H9 (cell line): ENCODE measurements at regions not wholly inside any gene's neighbourhood (a gene's known extent, or its start where the extent isn't known, plus 50 kb on each side); places are given as distances from the start of the nearest gene placed in this dataset.

Experiments
- DNase-seq: peaks from one replicate; pipeline ENCODE4 v3.0.0-alpha.2; 2017
- H2AFZ ChIP-seq: one replicate; pipeline ENCODE4 v1.6.1; 2013; ENCODE audit warnings: mild to moderate bottlenecking, low read length, control low read depth, moderate library complexity
- H2AK5ac ChIP-seq: 2 replicates; pipeline ENCODE4 v1.6.1; 2013; ENCODE audit warnings: low read length, control low read depth, mixed read lengths; ENCODE audit not compliant: insufficient read length
- H2BK120ac ChIP-seq: one replicate; pipeline ENCODE4 v1.6.1; 2013; ENCODE audit warnings: low read depth, mild to moderate bottlenecking, low read length, control low read depth, inconsistent platforms; ENCODE audit not compliant: poor library complexity, severe bottlenecking
- H2BK12ac ChIP-seq: 2 replicates; pipeline ENCODE4 v1.6.1; 2013; ENCODE audit warnings: low read length, control low read depth, mixed read lengths, low read depth; ENCODE audit not compliant: insufficient read length
- H2BK15ac ChIP-seq: 2 replicates; pipeline ENCODE4 v1.6.1; 2013; ENCODE audit warnings: low read depth, low read length, control low read depth
- H2BK20ac ChIP-seq: one replicate; pipeline ENCODE4 v1.6.1; 2013; ENCODE audit warnings: low read depth, mild to moderate bottlenecking, low read length, control low read depth, inconsistent platforms; ENCODE audit not compliant: poor library complexity, severe bottlenecking
- H2BK5ac ChIP-seq: 2 replicates; pipeline ENCODE4 v1.6.1; 2013; ENCODE audit warnings: low read length, control low read depth, mixed read lengths; ENCODE audit not compliant: insufficient read length
- H3K14ac ChIP-seq: 2 replicates; pipeline ENCODE4 v1.6.1; 2013; ENCODE audit warnings: low read length, control low read depth; ENCODE audit not compliant: insufficient read depth
- H3K18ac ChIP-seq: 2 replicates; pipeline ENCODE4 v1.6.1; 2013; ENCODE audit warnings: low read depth, mild to moderate bottlenecking, mixed read lengths, low read length, control low read depth; ENCODE audit not compliant: insufficient read length
- H3K23ac ChIP-seq: 2 replicates; pipeline ENCODE4 v1.6.1; 2013; ENCODE audit warnings: low read length, control low read depth, mixed read lengths, low read depth; ENCODE audit not compliant: insufficient read length
- H3K23me2 ChIP-seq: 2 replicates; pipeline ENCODE4 v1.6.1; 2013; ENCODE audit warnings: low read depth, mild to moderate bottlenecking, mixed read lengths, low read length, control low read depth; ENCODE audit not compliant: insufficient read length, poor library complexity, severe bottlenecking
- H3K27ac ChIP-seq: 2 replicates; pipeline ENCODE4 v1.5.1; 2013; ENCODE audit warnings: low read length, control low read depth, mixed read lengths, low read depth; ENCODE audit not compliant: insufficient read length
- H3K27me3 ChIP-seq: 2 replicates; pipeline ENCODE4 v1.6.1; 2013; ENCODE audit warnings: low read length, control low read depth, inconsistent platforms; ENCODE audit not compliant: insufficient read depth
- H3K4ac ChIP-seq: 2 replicates; pipeline ENCODE4 v1.6.1; 2013; ENCODE audit warnings: low read depth, mild to moderate bottlenecking, control low read depth, inconsistent platforms, low read length, moderate library complexity
- H3K4me1 ChIP-seq: 2 replicates; pipeline ENCODE4 v1.6.1; 2013; ENCODE audit warnings: low read length, control low read depth, inconsistent platforms; ENCODE audit not compliant: insufficient read depth
- H3K4me2 ChIP-seq: 2 replicates; pipeline ENCODE4 v1.6.1; 2013; ENCODE audit warnings: low read length, control low read depth, mixed read lengths; ENCODE audit not compliant: insufficient read length, insufficient read depth
- H3K56ac ChIP-seq: 2 replicates; pipeline ENCODE4 v1.6.1; 2013; ENCODE audit warnings: low read depth, mild to moderate bottlenecking, mixed read lengths, low read length, control low read depth; ENCODE audit not compliant: insufficient read length
- H3K79me1 ChIP-seq: 2 replicates; pipeline ENCODE4 v1.6.1; 2013; ENCODE audit warnings: low read depth, mild to moderate bottlenecking, moderate library complexity, low read length, control low read depth, inconsistent platforms; ENCODE audit not compliant: insufficient read depth, poor library complexity, severe bottlenecking
- H3K79me2 ChIP-seq: 2 replicates; pipeline ENCODE4 v1.6.1; 2013; ENCODE audit warnings: low read length, control low read depth, inconsistent platforms; ENCODE audit not compliant: insufficient read depth
- H3K9ac ChIP-seq: 2 replicates; pipeline ENCODE4 v1.6.1; 2013; ENCODE audit warnings: low read length, control low read depth, mixed read lengths; ENCODE audit not compliant: insufficient read length; ENCODE audit errors: extremely low read depth
- H3K9me3 ChIP-seq: one replicate; pipeline ENCODE4 v1.6.1; 2013; ENCODE audit warnings: low read depth, low read length, inconsistent platforms; ENCODE audit not compliant: control insufficient read depth
- H3T11ph ChIP-seq: one replicate; pipeline ENCODE4 v1.6.1; 2013; ENCODE audit warnings: mild to moderate bottlenecking, low read length, control low read depth, inconsistent platforms
- H4K20me1 ChIP-seq: one replicate; pipeline ENCODE4 v1.6.1; 2013; ENCODE audit not compliant: control insufficient read depth, insufficient read length, insufficient read depth
- H4K5ac ChIP-seq: 2 replicates; pipeline ENCODE4 v1.6.1; 2013; ENCODE audit warnings: low read depth, mild to moderate bottlenecking, mixed read lengths, low read length, control low read depth; ENCODE audit not compliant: insufficient read length
- H4K8ac ChIP-seq: replicated peaks from 2 replicates; pipeline ENCODE4 v1.6.1; 2013; ENCODE audit warnings: low read length, control low read depth, mixed read lengths, low read depth; ENCODE audit not compliant: insufficient read length
- H4K91ac ChIP-seq: 2 replicates; pipeline ENCODE4 v1.6.1; 2013; ENCODE audit warnings: low read depth, mild to moderate bottlenecking, moderate library complexity, mixed read lengths, low read length, control low read depth; ENCODE audit not compliant: insufficient read length
- H3K27ac Mint-ChIP-seq, 3 experiments: 2 replicates in 2 of 3; 3 replicates in 1 of 3; pipeline ENCODE4 v1.8.0; 2020 to 2021; ENCODE audit warnings: mixed read lengths in 3 of 3, mild to moderate bottlenecking in 1 of 3, moderate library complexity in 1 of 3
- H3K27me3 Mint-ChIP-seq: 2 replicates; pipeline ENCODE4 v1.8.0; 2021; ENCODE audit warnings: low read depth, mild to moderate bottlenecking, moderate library complexity, mixed read lengths
- H3K36me3 Mint-ChIP-seq, 3 experiments: 2 replicates in 2 of 3; 3 replicates in 1 of 3; pipeline ENCODE4 v1.8.0; 2020 to 2021; ENCODE audit warnings: low read depth in 3 of 3, mixed read lengths in 3 of 3; ENCODE audit not compliant: insufficient read depth in 1 of 3
- H3K4me1 Mint-ChIP-seq, 2 experiments: 2 replicates each; pipeline ENCODE4 v1.8.0; 2020; ENCODE audit warnings: mixed read lengths in 2 of 2
- H3K4me3 Mint-ChIP-seq, 2 experiments: 2 replicates in 1 of 2; 3 replicates in 1 of 2; pipeline ENCODE4 v1.8.0; 2020 to 2021; ENCODE audit warnings: mild to moderate bottlenecking in 2 of 2, mixed read lengths in 2 of 2, moderate library complexity in 1 of 2
- H3K9me3 Mint-ChIP-seq, 2 experiments: 2 replicates in 1 of 2; 3 replicates in 1 of 2; pipeline ENCODE4 v1.8.0; 2020; ENCODE audit warnings: mild to moderate bottlenecking in 2 of 2, mixed read lengths in 2 of 2, moderate library complexity in 1 of 2
- WGBS: extraction: QIAGEN DNeasy Blood & Tissue Kit; methylation state at CpG from one replicate; pipeline ENCODE4 v1.1.7; 2013; ENCODE audit warnings: missing lambda C conversion rate, low lambda C conversion rate, mixed read lengths; ENCODE audit not compliant: insufficient read length; ENCODE audit errors: extremely low coverage; 5-methylcytosine and 5-hydroxymethylcytosine counted together
- TF ChIP-seq, protein P1 (sequence below): fragments of 200-600 bp; sonication (generic); conservative IDR thresholded peaks from 3 replicates; pipeline ENCODE4 v1.8.0; 2021; ENCODE audit warnings: antibody characterized with exemption, mild to moderate bottlenecking

DNA sequence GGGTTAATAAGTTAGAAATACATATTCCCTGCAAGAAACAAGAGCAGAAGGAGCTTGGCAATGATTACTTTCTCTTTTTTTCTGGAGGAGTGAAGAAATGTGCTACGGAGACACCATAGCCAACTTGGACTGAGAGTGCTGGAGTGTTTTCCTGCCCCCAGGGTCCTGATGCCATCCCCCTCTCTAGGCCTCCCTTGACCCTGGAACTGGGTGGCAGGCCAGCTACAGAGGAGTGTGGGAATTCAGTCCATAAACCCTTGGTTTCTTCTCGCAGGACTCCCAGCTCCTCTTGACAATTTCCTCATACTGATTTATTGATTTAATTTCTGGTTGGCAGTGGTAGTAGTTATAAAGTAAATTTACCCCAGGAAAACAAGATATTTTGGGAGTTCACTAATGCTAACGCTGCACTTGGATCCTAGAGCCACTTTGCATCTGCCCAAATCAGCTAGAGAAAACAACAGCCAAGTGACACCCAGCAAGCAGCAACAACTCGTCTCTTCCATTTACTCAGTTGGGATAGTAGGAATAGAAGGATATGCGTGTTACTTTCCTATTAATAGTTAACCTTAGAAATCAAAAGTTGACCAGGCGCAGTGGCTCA is 76.4 kb upstream of the CELF2 start:
- H2AK5ac ChIP-seq: no peak overlapping the region
- no peak overlapping the region for H3K14ac ChIP-seq
- no peaks in the 10 kb centered on the region for H3K23me2 ChIP-seq
- H3K9ac ChIP-seq: no peak overlapping the region
- WGBS: no CpG with 5 or more reads among the region's 6 CpGs
- H3K4me1 ChIP-seq: no peaks in the 10 kb centered on the region
- H2BK15ac ChIP-seq: no peak overlapping the region
- no peak overlapping the region for H2BK5ac ChIP-seq
- no peak overlapping the region for H2AFZ ChIP-seq
- no peak overlapping the region for H4K8ac ChIP-seq
- H3K18ac ChIP-seq: no peak overlapping the region
- no peak overlapping the region for H2BK120ac ChIP-seq
- no peak for DNase-seq
- no peak overlapping the region for H4K5ac ChIP-seq
- H3K4ac ChIP-seq: no peak overlapping the region
- no peaks in the 10 kb centered on the region for H3K79me1 ChIP-seq
- H3K4me2 ChIP-seq: no peak overlapping the region
- no peak overlapping the region for H3K27ac ChIP-seq
- no peak overlapping the region for H2BK20ac ChIP-seq
- TF ChIP-seq, protein P1, sequence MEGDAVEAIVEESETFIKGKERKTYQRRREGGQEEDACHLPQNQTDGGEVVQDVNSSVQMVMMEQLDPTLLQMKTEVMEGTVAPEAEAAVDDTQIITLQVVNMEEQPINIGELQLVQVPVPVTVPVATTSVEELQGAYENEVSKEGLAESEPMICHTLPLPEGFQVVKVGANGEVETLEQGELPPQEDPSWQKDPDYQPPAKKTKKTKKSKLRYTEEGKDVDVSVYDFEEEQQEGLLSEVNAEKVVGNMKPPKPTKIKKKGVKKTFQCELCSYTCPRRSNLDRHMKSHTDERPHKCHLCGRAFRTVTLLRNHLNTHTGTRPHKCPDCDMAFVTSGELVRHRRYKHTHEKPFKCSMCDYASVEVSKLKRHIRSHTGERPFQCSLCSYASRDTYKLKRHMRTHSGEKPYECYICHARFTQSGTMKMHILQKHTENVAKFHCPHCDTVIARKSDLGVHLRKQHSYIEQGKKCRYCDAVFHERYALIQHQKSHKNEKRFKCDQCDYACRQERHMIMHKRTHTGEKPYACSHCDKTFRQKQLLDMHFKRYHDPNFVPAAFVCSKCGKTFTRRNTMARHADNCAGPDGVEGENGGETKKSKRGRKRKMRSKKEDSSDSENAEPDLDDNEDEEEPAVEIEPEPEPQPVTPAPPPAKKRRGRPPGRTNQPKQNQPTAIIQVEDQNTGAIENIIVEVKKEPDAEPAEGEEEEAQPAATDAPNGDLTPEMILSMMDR: no peak
- H3K27me3 ChIP-seq: no peaks in the 10 kb centered on the region
- Mint-ChIP-seq H3K36me3 (peaks cover 13 to 26% (median 20%) of the 10 kb centered on the region in 3 experiments), H3K4me1 (peaks cover 0 to 4% of the 10 kb centered on the region in 2 experiments; a peak in 2 of 4 replicates), H3K27ac (no peak overlapping the region), H3K4me3 (no peak overlapping the region), H3K27me3 (no peaks in the 10 kb centered on the region; the same call in 1 of the 2 replicates), H3K9me3 (peaks cover 25 to 30% of the 10 kb centered on the region in 2 experiments)
- no peak overlapping the region for H3K56ac ChIP-seq
- no peak overlapping the region for H3K23ac ChIP-seq
- H3K9me3 ChIP-seq: peaks cover 15% of the 10 kb centered on the region
- no peaks in the 10 kb centered on the region for H4K20me1 ChIP-seq
- H2BK12ac ChIP-seq: no peak overlapping the region
- 0 out of 2 replicates have a peak, but pooled peaks cover 1% of the 10 kb centered on the region for H3K79me2 ChIP-seq
- no peak overlapping the region for H4K91ac ChIP-seq
- H3T11ph ChIP-seq: no peak overlapping the region
